GM12864 (cell line): ENCODE measurements at regions not wholly inside any gene's neighbourhood (a gene's known extent, or its start where the extent isn't known, plus 50 kb on each side); places are given as distances from the start of the nearest gene placed in this dataset.

Source experiments
- DNase-seq: peaks from one replicate; pipeline ENCODE4 v3.0.0-alpha.2; 2011; ENCODE audit warnings: low read depth
- H3K4me3 ChIP-seq: 2 replicates; pipeline ENCODE4 v1.5.1; 2011; ENCODE audit warnings: mild to moderate bottlenecking, low read depth, low read length, control low read depth
- CTCF ChIP-seq: IDR thresholded peaks from 2 replicates; pipeline ENCODE4 v1.5.1; 2011; ENCODE audit warnings: low read depth, mild to moderate bottlenecking, moderate library complexity, low read length, control low read depth, inconsistent platforms; ENCODE audit errors: missing control alignments

- H3K4me3 ChIP-seq: no peak overlapping the region
- no peak for TF ChIP-seq CTCF
These were observed 383.7 kb downstream of the TYW1 start for GRCh38 chr7:67380326-67380725.

GRCh38 chr7:67380858-67381257, 384.2 kb downstream of the TYW1 start:
- DNase-seq: no peak
- no peak for TF ChIP-seq CTCF
- no peak overlapping the region for H3K4me3 ChIP-seq

More at GRCh38 chr7:67380326-67380725, 383.7 kb downstream of the TYW1 start:
- no peak for DNase-seq

GRCh38 chr7:67387851-67388250, 391.2 kb downstream of the TYW1 start:
- DNase-seq: no peak
- no peak for TF ChIP-seq CTCF
- no peak overlapping the region for H3K4me3 ChIP-seq

- TF ChIP-seq CTCF: no peak
- no peak overlapping the region for H3K4me3 ChIP-seq
- DNase-seq: no peak
These were observed 394.5 kb downstream of the TYW1 start for GRCh38 chr7:67391168-67391567.

- no peak for DNase-seq
- no peak for TF ChIP-seq CTCF
- no peak overlapping the region for H3K4me3 ChIP-seq
These were observed 396.2 kb downstream of the TYW1 start for GRCh38 chr7:67392596-67393438.

- H3K4me3 ChIP-seq: no peak overlapping the region
- TF ChIP-seq CTCF: no peak
- no peak for DNase-seq
These were observed 397.3 kb downstream of the TYW1 start for GRCh38 chr7:67393903-67394302.

GRCh38 chr7:67398916-67399315, 402.3 kb downstream of the TYW1 start:
- TF ChIP-seq CTCF: no peak
- DNase-seq: no peak
- no peak overlapping the region for H3K4me3 ChIP-seq
